HEK293T (cell line): ENCODE measurements at regions not wholly inside any gene's neighbourhood (a gene's known extent, or its start where the extent isn't known, plus 50 kb on each side); places are given as distances from the start of the nearest gene placed in this dataset.

Experiments
- CTCF ChIA-PET: fragments of 350-600 bp; formaldehyde crosslinking; extraction: SDS; loops from one replicate; lab custom pipeline; 2021; ENCODE audit warnings: antibody characterized with exemption, inconsistent platforms; lab: Yijun Ruan, JAX
- POLR2A ChIA-PET: fragments of 350-600 bp; formaldehyde crosslinking; extraction: SDS; loops from one replicate; lab custom pipeline; 2020; ENCODE audit warnings: antibody characterized with exemption, inconsistent platforms; lab: Yijun Ruan, JAX
- DNase-seq: peaks from one replicate; pipeline ENCODE4 v3.0.0; 2012; ENCODE audit warnings: mixed read lengths; ENCODE audit errors: extremely low spot score
- ARNT ChIP-seq: fragments of 450-650 bp; IDR thresholded peaks from 2 replicates; pipeline ENCODE4 v1.6.1; 2017; ENCODE audit warnings: mild to moderate bottlenecking
- BHLHE40 ChIP-seq: fragments of 450-650 bp; IDR thresholded peaks from 2 replicates; pipeline ENCODE4 v1.6.1; 2016; ENCODE audit warnings: mild to moderate bottlenecking, moderate library complexity, borderline replicate concordance
- CTBP1 ChIP-seq: fragments of 450-650 bp; IDR thresholded peaks from 2 replicates; pipeline ENCODE4 v1.6.1; 2016; ENCODE audit warnings: borderline replicate concordance
- ELF4 ChIP-seq: fragments of 450-650 bp; IDR thresholded peaks from 2 replicates; pipeline ENCODE4 v1.6.1; 2017; ENCODE audit warnings: antibody characterized with exemption
- FOXA1 ChIP-seq: fragments of 450-650 bp; IDR thresholded peaks from 2 replicates; pipeline ENCODE4 v1.6.1; 2016; ENCODE audit warnings: mild to moderate bottlenecking
- FOXK2 ChIP-seq: fragments of 450-650 bp; IDR thresholded peaks from 2 replicates; pipeline ENCODE4 v1.6.1; 2016; ENCODE audit warnings: mild to moderate bottlenecking
- FOXM1 ChIP-seq: fragments of 450-650 bp; IDR thresholded peaks from 2 replicates; pipeline ENCODE4 v1.6.1; 2017; ENCODE audit warnings: mild to moderate bottlenecking, borderline replicate concordance
- HDGF ChIP-seq: fragments of 450-650 bp; IDR thresholded peaks from 2 replicates; pipeline ENCODE4 v1.6.1; 2017; ENCODE audit warnings: antibody characterized with exemption, borderline replicate concordance
- L3MBTL2 ChIP-seq: fragments of 450-650 bp; conservative IDR thresholded peaks from 2 replicates; pipeline ENCODE4 v1.6.1; 2016; ENCODE audit warnings: mild to moderate bottlenecking
- LEF1 ChIP-seq: fragments of 450-650 bp; IDR thresholded peaks from 2 replicates; pipeline ENCODE4 v1.6.1; 2017; ENCODE audit warnings: mild to moderate bottlenecking, borderline replicate concordance
- NFRKB ChIP-seq: fragments of 450-650 bp; IDR thresholded peaks from 2 replicates; pipeline ENCODE4 v1.6.1; 2016; ENCODE audit warnings: mild to moderate bottlenecking, moderate library complexity
- PKNOX1 ChIP-seq: fragments of 450-650 bp; IDR thresholded peaks from 2 replicates; pipeline ENCODE4 v1.6.1; 2016
- SP1 ChIP-seq: fragments of 450-650 bp; IDR thresholded peaks from 2 replicates; pipeline ENCODE4 v1.6.1; 2017
- SUZ12 ChIP-seq: fragments of 450-650 bp; IDR thresholded peaks from 2 replicates; pipeline ENCODE4 v1.6.1; 2016; ENCODE audit warnings: mild to moderate bottlenecking
- TARDBP ChIP-seq: fragments of 450-650 bp; IDR thresholded peaks from 2 replicates; pipeline ENCODE4 v1.6.1; 2016
- ZNF384 ChIP-seq: fragments of 450-650 bp; IDR thresholded peaks from 2 replicates; pipeline ENCODE4 v1.6.1; 2016

DNA sequence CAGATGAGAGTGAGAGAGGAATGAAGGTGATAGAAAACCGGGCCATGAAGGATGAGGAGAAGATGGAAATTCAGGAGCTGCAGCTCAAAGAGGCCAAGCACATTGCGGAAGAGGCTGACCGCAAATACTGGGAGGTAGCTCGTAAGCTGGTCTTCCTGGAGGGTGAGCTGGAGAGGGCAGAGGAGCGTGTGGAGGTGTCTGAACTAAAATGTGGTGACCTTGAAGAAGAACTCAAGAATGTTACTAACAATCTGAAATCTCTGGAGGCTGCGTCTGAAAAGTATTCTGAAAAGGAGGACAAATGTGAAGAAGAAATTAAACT is 88.9 kb downstream of the EOMES start:
- ChIA-PET CTCF (interaction anchor here (1.1 to 1.5 kb wide), 2 partner anchors 48 to 79 kb away, joined by 3 to 7 read pairs; no protein-coding TSS in a partner anchor), POLR2A (interaction anchor here (0.8 to 1.9 kb wide), 7 partner anchors 8 to 149 kb away, joined by 3 to 9 read pairs (median 3); partner anchors contain the start of gene SLC4A7)
- no peak for DNase-seq
- no peak for TF ChIP-seq CTBP1
- no peak for TF ChIP-seq ARNT
- TF ChIP-seq L3MBTL2, result 0 out of 2 replicates have a peak, but pooled peaks have one; percentile 35
- no peak for TF ChIP-seq FOXK2
- no peak for TF ChIP-seq TARDBP

DNA sequence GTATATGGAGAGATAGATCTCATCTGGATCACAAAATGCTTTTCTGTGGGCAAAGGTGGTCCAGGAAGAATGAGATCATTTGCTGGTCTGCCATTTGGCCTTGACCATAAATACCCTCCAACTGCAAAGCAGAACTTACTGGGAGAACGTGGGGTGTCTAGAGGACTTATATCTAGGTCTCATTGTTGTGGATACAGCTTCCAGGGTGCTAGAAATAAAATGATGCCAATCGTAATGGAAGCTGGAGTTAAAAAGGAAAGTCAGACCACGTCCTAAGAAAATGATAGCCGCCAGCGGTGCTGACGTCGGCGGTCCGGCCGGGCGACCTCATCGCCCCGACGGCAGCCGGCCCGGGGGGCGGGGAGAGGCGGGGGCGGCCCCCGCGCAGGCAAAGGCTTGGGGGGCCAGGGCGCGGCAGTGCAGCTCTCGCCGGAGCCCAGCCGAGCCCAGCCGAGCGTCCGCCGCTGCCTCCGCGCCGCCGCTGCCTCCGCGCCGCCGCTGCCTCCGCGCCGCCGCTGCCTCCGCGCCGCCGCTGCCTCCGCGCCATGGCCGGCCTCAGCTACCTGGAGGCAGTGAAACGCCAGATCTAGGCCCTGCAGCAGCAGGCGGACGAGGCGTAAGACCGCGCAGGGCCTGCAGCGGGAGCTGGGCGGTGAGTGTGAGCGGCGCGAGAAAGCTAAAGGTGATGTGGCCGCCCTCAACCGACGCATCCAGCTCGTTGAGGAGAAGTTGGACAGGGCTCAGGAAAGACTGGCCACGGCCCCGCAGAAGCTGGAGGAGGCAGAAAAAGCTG is 89.5 kb downstream of the EOMES start:
- DNase-seq, result peak; percentile 41
- ChIA-PET POLR2A (interaction anchor here (0.6 to 1.9 kb wide), 9 partner anchors 9 to 148 kb away, joined by 3 to 9 read pairs (median 3); partner anchors contain the start of gene SLC4A7), CTCF (interaction anchor here (1.1 to 1.5 kb wide), 2 partner anchors 49 to 79 kb away, joined by 3 to 7 read pairs; no protein-coding TSS in a partner anchor)

GRCh38 chr3:27630885-27631284 is 91.2 kb downstream of the EOMES start:
- CTCF ChIA-PET, result interaction anchor here (0.6 kb wide), 1 partner anchor 273 kb away, joined by 4 read pairs; no protein-coding TSS in a partner anchor
- TF ChIP-seq L3MBTL2, result no peak
- no peak for TF ChIP-seq TARDBP
- no peak for TF ChIP-seq NFRKB
- no peak for TF ChIP-seq ZNF384
- no peak for TF ChIP-seq FOXM1
- no peak for TF ChIP-seq HDGF
- no peak for TF ChIP-seq ARNT
- no peak for TF ChIP-seq ELF4
- TF ChIP-seq CTBP1, result no peak
- no peak for DNase-seq
- POLR2A ChIA-PET, result interaction anchor here (1.0 kb wide), 1 partner anchor 147 kb away, joined by 3 read pairs; the partner anchor contains the start of gene SLC4A7

More for the DNA sequence above, 89.5 kb downstream of the EOMES start:
- TF ChIP-seq ZNF384, result no peak
- peak; percentile 87; the same call in 1 of the 2 replicates for TF ChIP-seq FOXM1
- peak; percentile 85 for TF ChIP-seq L3MBTL2

- POLR2A ChIA-PET, result no interaction called here
- CTCF ChIA-PET, result no interaction called here
- TF ChIP-seq TARDBP (no peak), ARNT (no peak), FOXM1 (no peak), SP1 (no peak), CTBP1 (no peak), ZNF384 (no peak), FOXA1 (no peak)
These were observed 92.8 kb downstream of the EOMES start for GRCh38 chr3:27629366-27629765.

GRCh38 chr3:27628026-27628750 is 93.9 kb downstream of the EOMES start:
- no peak for TF ChIP-seq ZNF384
- TF ChIP-seq FOXM1, result no peak
- TF ChIP-seq PKNOX1, result no peak
- TF ChIP-seq HDGF, result no peak
- no peak for TF ChIP-seq ARNT
- TF ChIP-seq L3MBTL2, result no peak
- TF ChIP-seq FOXK2, result no peak
- no peak for TF ChIP-seq LEF1
- no peak for TF ChIP-seq FOXA1
- TF ChIP-seq NFRKB, result no peak
- TF ChIP-seq TARDBP, result no peak
- no peak for TF ChIP-seq SP1
- TF ChIP-seq ELF4, result no peak
- no peak for TF ChIP-seq BHLHE40
- no peak for TF ChIP-seq SUZ12
- TF ChIP-seq CTBP1, result no peak
- ChIA-PET POLR2A (no interaction called here), CTCF (no interaction called here)
- DNase-seq, result no peak

More at GRCh38 chr3:27629366-27629765, 92.8 kb downstream of the EOMES start:
- DNase-seq, result no peak

- TF ChIP-seq CTBP1, result no peak
- TF ChIP-seq BHLHE40, result no peak
- TF ChIP-seq HDGF, result no peak
- no peak for TF ChIP-seq SUZ12
- no peak for TF ChIP-seq FOXA1
- TF ChIP-seq ZNF384, result no peak
- no peak for TF ChIP-seq TARDBP
- TF ChIP-seq L3MBTL2, result no peak
- TF ChIP-seq SP1, result no peak
- no peak for TF ChIP-seq PKNOX1
- no peak for TF ChIP-seq FOXK2
- TF ChIP-seq LEF1, result no peak
- TF ChIP-seq ELF4, result no peak
- TF ChIP-seq FOXM1, result no peak
- no peak for TF ChIP-seq NFRKB
- no peak for TF ChIP-seq ARNT
- ChIA-PET POLR2A (no interaction called here), CTCF (no interaction called here)
- no peak for DNase-seq
These were observed 95.5 kb downstream of the EOMES start for GRCh38 chr3:27626596-27627118.
